Activated naive CD4-positive, alpha-beta T cell (primary cell): ENCODE measurements at regions not wholly inside any gene's neighbourhood (a gene's known extent, or its start where the extent isn't known, plus 50 kb on each side); places are given as distances from the start of the nearest gene placed in this dataset.
A peak's percentile ranks its signal among the peaks of the same experiment; 100 is the strongest.

Experiments used
- DNase-seq, 4 experiments: peaks; one replicate each; lab custom pipeline; 2025; lab: John Stamatoyannopoulos, UW

DNA sequence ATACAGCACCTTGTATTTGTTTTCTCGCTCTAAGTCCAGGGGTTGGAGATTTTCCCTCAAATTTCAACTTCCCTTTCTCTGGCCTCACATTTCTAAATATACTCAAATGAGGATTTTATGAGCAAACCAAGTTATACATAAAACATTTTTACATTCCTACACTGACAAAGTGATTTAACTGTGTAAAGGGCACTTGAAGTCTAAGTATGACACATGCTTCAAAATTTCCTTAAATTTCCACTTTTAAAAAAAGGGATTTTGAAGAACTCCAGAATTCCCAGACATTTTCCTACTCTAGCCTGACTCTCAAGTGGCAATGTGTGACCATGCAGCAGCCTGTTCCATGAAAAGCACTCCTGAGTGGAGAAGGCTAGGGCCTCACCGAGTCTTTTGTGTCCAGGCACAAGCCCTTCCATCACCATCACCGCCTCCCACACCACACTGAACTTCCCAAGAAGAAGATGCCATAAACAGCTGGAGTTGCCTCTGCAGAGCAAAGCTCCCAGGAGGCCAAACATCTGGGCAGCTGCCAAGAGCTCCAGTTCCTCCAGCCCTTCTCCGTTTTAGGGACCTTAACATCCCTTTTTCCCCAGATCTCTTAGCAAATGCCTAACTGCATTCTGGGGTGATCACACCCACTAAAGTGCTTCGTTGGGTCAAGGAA, 68.9 kb downstream of the NCR2 start:
- DNase-seq, result no peak

GRCh38 chr6:41405941-41406727, 70.7 kb downstream of the NCR2 start:
- no peak for DNase-seq

- DNase-seq, result no peak
Measured at GRCh38 chr6:41406728-41407489, 71.5 kb downstream of the NCR2 start.

DNA sequence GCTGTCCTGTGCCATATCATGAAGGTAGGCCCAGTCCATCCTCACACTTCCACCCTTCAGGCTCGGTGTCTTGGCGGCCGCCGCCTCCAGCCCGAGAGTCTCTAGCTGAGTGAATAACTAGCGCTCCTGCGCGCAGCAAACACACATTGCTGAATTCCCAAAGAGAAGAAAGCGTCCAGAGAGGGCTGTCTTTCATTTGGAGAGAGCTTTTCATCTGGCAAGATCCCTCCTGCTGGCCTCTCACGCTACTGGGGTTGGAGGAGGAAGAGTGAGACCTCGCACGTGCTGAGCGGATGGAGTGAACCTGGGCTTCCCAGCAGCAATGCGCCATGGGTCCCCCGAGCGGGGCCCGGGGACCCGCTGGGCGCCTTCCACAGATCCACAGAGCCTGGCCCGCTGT, 73.2 kb downstream of the NCR2 start:
- DNase-seq, result no peak

GRCh38 chr6:41408982-41409381, 73.6 kb downstream of the NCR2 start:
- DNase-seq, result no peak

- no peak for DNase-seq
Measured at GRCh38 chr6:41409489-41409888, 74.1 kb downstream of the NCR2 start.

- no peak for DNase-seq
Measured at GRCh38 chr6:41411961-41412360, 76.6 kb downstream of the NCR2 start.

DNA sequence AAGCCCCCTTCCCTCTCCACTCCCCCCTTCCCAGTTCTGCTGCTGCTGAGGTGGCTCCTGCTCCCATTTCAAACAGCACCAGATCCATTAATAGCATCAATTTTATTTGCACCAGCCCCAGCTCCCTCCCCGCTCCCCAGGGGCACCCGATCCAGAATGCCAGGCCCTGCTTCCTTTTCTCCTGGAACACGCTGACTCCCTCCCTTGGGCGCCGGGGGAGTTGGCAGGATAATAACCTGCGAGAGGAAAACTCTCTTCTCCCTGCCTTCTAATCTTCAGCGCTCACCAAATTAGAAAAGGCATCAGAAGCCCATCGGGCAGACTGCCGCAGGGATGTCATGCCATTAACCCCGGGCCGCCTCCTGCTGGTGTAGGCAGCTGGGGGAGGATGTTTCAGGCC, 77.8 kb downstream of the NCR2 start:
- no peak for DNase-seq

DNA sequence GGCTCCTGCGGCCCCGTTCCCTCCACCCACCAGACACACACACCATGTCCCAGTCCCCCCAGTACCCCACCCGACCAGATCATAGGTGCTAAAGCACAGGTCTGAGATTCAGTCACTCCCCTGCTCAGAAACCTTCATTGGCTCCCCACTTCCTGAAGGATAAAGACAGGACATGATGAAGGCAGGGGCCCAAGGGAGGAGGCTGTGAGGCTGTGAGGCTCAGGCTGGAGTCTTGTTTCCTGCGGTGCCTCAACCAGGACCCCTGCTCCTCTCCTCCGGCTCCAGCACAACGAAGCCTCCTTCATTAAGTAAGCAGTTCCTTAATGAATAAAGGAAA, 81.1 kb downstream of the NCR2 start:
- no peak for DNase-seq

DNA sequence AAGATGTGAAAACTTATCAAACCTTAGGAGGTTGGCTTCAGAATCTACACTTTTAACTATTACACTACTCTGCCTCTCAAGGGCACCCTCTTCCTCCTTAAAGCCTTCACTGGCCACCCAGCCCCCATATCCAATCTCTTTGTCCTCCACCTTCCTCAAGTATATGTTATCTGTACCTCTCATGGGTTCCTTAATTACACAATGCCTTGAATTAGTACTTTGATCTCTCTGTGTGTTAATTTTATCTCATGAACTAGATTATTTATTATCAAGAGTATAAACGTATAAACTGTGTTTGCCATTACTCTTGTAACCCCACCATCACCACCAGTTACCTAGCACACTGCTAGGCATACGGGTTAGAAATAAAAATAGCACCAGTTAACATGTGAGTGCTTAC, 83.3 kb downstream of the NCR2 start:
- no peak for DNase-seq

DNA sequence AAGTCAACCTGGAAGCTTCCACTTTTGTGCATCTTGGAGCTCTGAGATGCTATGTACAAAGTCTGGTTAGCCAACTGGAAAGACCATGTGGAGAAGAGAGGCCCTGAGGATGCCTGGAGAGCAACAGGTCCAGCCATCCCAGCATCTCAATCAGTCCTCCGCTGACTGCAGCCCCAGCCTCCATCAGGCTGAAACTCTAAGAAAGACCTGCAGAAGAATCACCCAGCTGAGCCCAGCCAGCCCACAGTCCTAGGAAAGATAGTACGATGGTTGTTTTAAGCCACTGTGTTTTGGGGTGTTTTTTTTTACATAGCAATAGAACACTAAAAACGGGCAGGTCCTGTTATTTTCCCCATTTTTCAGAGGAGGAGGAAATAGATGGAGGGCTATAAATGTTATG, 84.0 kb downstream of the NCR2 start:
- DNase-seq, result no peak

GRCh38 chr6:41420186-41420585, 84.8 kb downstream of the NCR2 start:
- DNase-seq, result no peak

DNA sequence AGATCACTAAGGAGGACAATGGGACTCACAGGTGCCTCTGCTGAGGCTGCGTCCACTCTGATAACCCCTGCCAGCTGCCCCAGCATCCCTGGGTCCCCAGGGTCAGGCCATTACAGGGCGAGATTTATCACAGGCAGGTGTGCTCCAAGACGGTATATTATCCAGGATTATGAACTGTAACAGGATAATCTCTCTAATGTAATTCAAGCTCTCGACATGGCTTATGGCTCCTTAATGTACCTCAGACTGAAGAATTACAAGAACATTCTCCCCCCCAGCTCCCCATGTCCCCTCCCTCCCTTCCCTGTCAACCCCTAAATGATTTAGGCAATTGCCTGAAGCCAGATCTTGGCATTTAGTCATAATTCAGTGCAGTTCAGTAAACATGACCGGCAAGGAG, 86.8 kb downstream of the NCR2 start:
- no peak for DNase-seq

- DNase-seq, result no peak
Measured at GRCh38 chr6:41423002-41423401, 87.6 kb downstream of the NCR2 start.

GRCh38 chr6:41424370-41425058, 89.1 kb downstream of the NCR2 start:
- DNase-seq, result peak; percentile 60 to 74 (median 67)

- no peak for DNase-seq
Measured at GRCh38 chr6:41425511-41425910, 90.1 kb downstream of the NCR2 start.

DNA sequence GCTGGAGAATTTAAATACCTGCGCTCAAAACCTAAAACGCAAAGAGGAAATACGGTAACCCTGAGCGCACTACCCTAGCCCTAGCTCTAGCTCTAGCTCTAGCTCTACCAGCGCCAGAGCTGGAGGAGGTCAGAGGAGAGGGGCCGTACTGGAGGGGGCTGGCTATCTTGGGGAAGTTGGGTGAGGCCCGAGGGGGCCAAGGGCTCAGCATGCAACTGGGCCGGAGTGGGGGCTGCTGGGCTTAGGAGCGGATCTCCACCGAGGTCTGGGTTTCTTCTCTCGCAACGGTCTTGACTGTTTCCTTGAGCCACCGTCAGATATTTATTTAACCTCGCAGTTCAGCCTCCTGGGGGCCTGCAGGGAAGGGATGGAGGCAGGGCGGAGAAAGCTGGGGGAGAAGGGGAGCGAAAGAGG, 91.0 kb downstream of the NCR2 start:
- no peak for DNase-seq

- no peak for DNase-seq
Measured at GRCh38 chr6:41426888-41427641, 91.7 kb downstream of the NCR2 start.

- no peak for DNase-seq
Measured at GRCh38 chr6:41427642-41428335, 92.4 kb downstream of the NCR2 start.

DNA sequence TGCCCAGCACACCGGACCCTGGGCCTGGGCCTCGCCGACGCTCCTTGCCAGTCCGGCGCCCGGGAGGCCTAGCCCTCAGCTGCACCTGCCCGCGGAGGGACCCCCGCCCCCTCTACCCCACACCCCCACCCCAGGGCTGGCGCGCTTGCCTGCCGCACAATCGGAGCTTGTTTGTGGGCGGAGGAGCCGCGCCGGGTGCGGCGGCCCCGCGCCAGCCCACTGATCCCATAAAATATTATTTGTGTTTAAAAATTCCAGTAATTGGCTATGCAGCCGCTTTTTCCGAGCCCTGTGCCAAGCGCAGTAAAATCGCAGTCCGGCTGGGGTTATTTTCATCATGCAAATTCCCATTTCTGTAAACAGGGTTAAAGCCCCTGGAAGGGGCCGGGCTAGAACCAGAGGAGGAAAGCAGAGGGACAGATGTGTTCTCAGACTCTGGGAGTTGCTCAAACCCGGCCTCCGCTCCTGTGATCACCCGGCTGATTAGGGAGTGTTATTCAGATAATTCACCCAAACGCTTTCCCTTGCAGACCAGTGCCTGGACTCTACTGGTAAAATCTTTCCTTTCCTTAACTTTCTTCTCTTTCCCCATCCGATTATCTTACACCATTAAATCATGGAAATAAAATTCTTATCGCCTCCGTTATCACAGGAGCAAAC, 93.1 kb downstream of the NCR2 start:
- no peak for DNase-seq

GRCh38 chr6:41428996-41429421, 93.6 kb downstream of the NCR2 start:
- no peak for DNase-seq
